ENCODE measurements at regions not wholly inside any gene's neighbourhood (a gene's known extent, or its start where the extent isn't known, plus 50 kb on each side); places are given as distances from the start of the nearest gene placed in this dataset.
A peak's percentile ranks its signal among the peaks of the same experiment; 100 is the strongest.

DNA sequence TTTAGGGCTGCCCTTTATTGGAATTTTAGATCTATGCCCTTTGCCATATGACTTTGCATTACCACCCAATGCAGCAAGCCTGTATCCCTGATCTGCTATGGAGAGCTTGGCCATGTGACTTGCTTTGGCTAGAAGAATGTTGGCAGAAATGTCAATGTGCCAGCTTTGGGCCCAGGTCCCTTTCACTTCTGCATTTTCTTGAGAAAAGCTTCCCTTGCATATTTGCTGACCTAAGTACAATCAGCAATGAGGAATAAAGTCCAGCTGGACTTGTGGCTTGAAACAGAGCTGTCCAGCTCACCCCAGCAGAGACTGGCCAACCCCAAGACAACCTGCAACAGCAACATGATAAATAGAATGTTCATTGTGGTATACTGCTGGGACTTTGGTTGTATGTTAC is 135.9 kb downstream of the PAH start:
- intact Hi-C loops (cut with DNase I): no loop called here
- DNase-seq (ENCODE audit: low spot score): no peak

DNA sequence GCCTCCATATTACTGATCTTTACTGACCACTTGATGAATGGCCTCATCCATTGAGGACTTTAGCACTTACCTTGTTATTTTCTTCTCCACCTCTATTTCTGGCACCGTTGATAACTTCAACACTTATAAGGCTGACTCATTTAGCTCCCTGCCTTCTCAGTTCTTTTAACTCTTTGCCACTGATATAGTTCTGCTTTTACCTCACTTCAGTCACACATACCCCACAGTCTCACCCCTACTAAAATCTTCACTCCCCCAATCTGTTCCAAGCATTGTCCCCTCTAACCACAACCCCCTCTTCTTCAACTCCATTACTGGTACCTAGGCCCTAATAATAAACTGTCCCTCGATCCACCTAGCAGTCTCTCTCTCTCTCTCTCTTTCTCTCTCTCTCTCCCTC is 141.0 kb downstream of the PAH start:
- intact Hi-C loops (cut with DNase I): no loop called here
- DNase-seq (ENCODE audit: low spot score): no peak

DNA sequence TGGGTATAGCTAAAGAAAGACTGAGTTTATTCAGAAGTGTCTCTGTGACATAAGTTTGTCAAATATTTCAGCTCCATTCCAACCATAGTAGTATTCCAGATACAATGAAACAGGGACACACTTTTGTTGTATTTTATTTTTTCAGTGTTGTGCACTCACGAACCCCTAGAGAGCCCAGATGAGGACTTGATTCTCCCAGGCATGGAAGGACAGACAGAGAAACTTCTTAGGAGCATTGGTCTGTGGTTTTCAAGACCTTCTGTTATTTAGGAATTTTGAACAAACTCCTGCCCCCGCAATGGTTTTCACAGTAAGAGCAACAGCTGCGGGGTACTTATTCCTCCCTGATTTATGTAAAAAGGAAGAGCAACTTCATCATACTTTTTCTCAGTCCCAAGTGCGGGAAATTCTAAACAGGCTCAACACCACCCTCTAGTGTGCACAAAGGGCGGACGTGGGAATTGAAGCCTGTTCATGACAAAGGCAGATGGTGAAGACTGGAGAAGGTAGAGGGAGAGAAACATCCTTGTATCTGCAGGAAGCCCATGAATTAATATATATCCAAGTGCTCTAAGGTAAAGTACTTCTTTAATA is 147.6 kb downstream of the PAH start:
- intact Hi-C loops (cut with DNase I): loop anchor here (10.0 kb wide), 1 partner anchor 285 kb away; the partner anchor contains the start of gene IGF1
- DNase-seq (ENCODE audit: low spot score): no peak

DNA sequence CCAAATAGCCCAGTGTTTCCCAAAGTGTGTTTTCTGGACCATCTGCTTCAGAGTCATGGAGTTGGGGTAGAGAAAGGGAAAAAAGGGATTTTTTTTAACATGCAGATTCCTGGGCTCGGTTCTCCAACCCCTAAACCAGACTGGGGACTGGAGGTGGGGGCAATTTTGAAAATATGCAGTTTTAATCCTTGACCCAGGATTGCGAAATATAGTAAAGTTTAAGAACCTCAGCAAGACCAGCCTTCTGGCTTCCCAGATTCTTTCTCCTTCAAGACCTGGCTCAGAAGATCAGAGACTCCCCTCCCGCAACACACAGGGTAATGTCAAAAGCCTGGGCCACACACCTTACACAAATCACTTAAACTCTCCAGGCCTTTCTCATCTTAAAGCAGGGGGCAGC is 150.1 kb downstream of the PAH start:
- intact Hi-C loops (cut with DNase I): loop anchor here (10.0 kb wide), 1 partner anchor 282 kb away; the partner anchor contains the start of gene IGF1
- DNase-seq (ENCODE audit: low spot score): no peak

DNA sequence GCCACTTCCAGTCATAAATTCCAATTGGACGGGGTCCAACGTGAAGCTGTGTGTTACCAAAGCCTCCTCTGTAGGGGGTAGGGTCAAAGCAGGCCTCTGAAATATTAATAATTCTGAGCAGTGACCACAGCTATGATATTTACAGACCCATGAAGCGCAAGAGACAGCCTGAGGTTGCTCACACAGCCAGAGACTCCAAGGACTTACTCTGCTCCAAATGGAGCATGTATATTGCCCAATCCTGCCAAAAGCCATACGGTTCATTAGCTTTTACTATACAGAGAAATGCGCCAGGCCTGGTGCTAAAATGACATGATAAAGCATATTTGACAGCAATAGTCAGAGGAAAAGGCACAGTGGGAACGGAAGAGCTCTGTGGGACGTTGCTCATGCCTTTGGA is 151.3 kb downstream of the PAH start:
- intact Hi-C loops (cut with DNase I): loop anchor here (10.0 kb wide), 1 partner anchor 281 kb away; the partner anchor contains the start of gene IGF1
- no peak for DNase-seq (ENCODE audit: low spot score)

DNA sequence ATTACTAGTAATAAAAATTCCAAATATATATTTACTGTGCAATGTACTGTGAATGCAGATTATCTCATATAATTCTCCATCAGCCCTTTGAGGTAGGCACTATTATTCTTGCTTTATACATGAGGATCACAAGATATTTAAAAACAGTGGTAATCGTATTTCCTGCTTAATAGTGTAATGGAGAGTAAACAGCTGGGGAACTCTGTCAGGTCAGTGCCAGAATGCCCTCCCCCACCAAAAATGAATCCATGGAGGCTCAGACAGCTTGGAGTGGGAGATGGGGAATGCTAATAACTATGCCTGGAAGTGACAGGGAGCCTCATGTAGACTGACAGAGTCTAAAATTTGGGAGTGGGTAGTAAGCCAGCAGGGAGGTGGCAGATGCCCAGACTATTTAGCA is 153.6 kb downstream of the PAH start:
- DNase-seq (ENCODE audit: low spot score): no peak
- intact Hi-C loops (cut with DNase I): loop anchor here (10.0 kb wide), 1 partner anchor 279 kb away; the partner anchor contains the start of gene IGF1

DNA sequence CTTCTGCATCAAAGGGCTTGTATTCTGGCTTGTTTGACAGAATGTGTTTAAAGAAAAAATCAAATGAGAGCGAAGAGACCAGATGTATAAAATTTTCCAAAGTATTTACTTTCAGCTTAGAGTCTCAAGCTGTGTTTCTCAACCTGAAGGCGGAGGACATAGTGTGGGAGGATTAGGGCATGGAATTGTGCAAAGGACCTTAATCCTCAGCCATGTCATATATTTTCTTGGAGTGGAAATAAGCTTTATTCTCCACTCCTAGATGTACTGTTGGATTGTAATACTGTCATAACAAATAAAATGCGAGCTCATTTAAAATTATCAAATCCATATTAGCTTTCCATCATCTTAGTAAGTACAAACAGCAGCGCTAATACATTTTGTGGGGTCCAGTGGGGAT is 154.0 kb downstream of the PAH start:
- no peak for DNase-seq (ENCODE audit: low spot score)
- intact Hi-C loops (cut with DNase I): loop anchor here (10.0 kb wide), 1 partner anchor 278 kb away; the partner anchor contains the start of gene IGF1

DNA sequence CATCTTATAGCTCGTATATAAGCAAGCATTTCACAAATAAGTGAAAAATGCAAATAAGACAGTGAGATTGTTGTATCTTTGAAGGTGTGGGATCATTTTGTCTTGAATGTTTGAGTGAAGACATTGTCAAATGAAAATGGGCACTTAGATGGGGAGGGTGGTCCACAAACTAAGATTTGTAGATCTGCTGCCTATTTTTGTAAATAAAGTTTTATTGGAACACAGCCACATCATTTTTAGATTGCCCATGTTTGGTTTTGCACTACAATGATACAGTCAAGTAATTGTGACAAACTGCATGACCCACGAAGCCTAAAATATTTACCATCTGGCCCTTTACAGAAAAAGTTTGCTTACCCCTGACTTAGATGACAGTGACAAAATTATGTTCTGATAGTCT is 156.7 kb downstream of the PAH start:
- no peak for DNase-seq (ENCODE audit: low spot score)
- intact Hi-C loops (cut with DNase I): loop anchor here (10.0 kb wide), 1 partner anchor 276 kb away; the partner anchor contains the start of gene IGF1

DNA sequence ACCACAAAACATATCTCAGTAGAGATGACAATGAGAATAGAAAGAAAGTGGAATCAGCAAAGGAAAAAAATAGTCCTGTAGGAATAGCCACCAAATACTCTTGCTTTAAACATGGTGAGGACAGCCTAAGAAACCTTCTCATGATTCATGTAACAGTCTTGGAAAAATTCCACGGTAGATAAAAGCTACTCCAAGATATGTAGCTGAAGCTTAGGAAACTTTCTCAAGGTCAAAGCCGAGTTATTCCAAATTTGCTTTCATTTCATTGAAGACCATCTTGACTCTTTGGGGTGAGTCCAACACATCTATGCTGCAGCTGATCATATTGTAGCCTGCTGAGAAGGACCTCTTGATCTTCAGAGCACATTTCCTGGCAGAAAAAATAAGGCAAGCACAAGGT is 157.6 kb downstream of the PAH start:
- intact Hi-C loops (cut with DNase I): no loop called here
- no peak for DNase-seq (ENCODE audit: low spot score)

DNA sequence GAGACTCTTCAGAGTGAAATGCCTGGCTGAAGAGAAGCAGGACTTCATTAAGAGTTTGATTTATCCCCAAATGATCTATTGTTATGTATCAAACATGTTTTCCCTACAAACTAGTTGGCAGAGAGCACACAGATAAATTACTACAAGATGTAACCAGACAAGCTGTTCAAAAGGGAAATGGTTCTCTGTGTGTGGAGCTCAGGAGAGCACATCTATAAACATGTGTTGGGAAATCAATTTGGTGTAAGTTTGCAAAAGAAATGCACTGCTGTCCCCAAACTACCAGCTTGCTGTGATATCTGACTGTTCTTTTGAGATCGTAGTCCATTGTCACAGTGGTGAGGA is 159.2 kb downstream of the PAH start:
- intact Hi-C loops (cut with DNase I): loop anchor here (2.0 kb wide), 1 partner anchor 821 kb away; no protein-coding TSS in a partner anchor
- DNase-seq (ENCODE audit: low spot score): no peak

DNA sequence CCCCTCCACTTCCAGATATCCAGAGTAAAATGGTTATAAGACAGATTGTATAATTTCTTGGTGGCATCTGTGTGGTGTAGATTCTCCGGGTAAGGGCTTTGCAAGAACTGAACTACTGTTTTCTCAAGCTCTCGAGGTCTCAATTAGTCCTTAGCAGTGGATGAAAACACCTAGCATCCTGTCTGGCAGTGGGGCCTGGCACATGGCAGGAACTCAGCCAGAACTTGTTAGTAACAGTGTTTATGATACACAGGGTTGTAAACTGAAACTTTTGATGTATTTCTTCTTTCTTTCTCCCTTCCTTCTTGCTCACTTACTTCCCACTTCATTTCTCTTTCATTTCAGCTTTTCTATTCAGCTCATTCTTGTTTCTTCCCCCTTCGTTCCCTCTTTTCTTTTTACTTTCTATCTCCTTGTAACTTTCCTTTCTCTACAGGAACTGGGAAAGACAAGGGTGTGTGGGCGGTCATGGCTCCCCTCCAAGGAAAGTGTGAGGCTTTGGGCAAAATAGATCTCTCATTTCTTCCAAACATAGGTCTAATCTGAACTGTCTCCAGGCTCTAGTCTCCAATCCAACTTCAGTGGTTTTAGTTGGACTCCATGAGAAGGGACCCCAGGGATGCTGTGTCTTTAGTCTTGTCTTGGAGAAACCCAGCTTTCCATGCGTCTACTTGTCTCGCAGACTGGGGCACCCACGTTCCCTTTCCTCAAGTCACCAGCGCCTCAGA is 159.7 kb downstream of the PAH start:
- peak; percentile 79 for DNase-seq (ENCODE audit: low spot score)
- intact Hi-C loops (cut with DNase I): loop anchor here (2.0 kb wide), 1 partner anchor 821 kb away; no protein-coding TSS in a partner anchor

DNA sequence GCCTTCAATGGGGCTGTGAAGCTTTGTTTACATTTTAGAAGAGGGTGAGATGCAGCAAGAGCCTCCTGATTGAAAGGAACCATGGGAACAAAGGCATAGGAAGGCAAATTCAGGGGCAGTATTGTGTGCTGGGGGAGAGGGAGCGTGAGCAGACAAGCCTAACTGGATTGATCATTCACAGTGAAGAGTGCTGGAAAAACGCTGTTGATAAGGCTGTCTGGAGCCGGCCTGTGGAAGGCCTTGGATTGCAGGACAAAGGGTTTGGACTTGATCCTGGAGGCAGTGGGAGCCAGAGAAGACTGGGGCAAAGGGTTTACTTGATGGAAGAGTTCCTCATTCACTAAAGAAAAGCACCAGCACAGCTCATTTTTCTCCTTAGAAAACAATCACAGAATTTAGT is 160.5 kb downstream of the PAH start:
- intact Hi-C loops (cut with DNase I): loop anchor here (2.0 kb wide), 1 partner anchor 820 kb away; no protein-coding TSS in a partner anchor
- no peak for DNase-seq (ENCODE audit: low spot score)

DNA sequence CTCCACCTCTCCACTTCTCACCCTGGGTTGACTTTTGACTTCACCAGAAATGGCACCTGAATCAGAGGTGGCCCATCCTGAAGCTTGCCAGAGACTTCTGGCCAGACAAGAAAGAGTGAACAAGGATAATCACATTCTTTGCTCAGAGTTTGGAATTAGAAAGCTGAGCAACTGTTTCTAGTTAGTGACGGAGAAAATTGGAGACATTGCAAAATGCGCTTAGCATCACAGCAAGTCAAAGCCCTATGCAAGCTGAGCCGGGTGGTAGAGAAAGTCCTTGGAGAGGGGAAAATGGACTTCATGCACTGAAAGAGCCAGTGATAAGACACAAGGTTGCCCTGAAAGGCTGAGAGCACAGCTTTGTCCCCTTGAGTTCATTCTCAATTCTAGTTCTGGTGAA is 161.8 kb downstream of the PAH start:
- no peak for DNase-seq (ENCODE audit: low spot score)
- intact Hi-C loops (cut with DNase I): no loop called here

DNA sequence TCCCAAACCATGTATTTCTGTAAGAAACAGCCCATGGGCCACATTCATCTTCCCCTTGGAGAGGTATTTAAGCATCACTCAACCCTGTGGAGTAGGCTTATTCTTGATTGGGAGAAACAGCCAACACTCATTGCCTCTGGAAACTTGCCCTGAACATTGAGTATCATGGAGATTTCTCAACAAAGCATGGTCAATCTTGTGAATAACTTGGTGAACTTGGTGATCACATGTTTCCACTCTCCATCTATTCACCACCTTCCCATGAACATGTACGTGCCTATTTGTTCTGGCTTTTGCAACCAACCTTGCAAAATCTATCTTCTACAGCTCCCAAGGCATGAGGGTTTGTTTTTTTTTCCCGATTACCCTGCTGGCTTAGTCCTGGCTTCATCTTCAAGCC is 163.2 kb downstream of the PAH start:
- DNase-seq (ENCODE audit: low spot score): no peak
- intact Hi-C loops (cut with DNase I): no loop called here

DNA sequence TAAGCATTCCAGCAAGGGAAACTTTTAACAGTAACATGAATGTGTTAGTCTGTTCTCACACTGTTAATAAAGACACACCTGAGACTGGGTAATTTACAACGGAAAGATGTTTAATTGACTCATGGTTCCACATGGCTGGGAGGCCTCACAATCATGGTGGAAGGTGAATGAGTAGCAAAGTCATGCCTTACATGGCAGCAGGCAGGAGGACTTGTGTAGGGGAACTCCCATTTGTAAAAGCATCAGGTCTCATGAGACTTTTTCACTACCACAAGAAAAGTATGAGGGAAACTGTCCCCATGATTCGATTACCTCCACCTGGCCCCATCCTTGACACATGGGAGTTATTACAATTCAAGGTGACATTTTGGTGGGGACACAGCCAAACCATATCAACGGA is 168.3 kb downstream of the PAH start:
- intact Hi-C loops (cut with DNase I): no loop called here
- DNase-seq (ENCODE audit: low spot score): no peak

DNA sequence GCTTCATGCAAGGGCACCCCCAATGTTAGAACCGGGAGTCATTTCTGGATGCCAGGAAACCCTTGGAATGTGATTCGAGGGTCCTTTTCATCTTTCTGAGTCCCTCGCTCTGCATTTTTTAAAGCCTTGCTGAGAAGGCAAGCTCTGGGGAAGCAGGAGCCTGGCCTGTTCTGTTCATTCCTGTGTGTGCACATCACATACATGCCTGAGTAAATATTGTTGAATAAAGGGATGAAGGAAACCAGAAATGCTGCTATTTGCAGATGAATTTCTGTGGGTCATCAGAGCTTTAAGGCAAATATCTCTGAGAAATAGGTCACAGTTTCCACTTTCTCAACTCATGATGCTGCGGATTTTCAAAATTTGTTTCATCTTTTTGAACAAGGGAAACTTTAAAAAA is 170.1 kb downstream of the PAH start:
- intact Hi-C loops (cut with DNase I): no loop called here
- no peak for DNase-seq (ENCODE audit: low spot score)

DNA sequence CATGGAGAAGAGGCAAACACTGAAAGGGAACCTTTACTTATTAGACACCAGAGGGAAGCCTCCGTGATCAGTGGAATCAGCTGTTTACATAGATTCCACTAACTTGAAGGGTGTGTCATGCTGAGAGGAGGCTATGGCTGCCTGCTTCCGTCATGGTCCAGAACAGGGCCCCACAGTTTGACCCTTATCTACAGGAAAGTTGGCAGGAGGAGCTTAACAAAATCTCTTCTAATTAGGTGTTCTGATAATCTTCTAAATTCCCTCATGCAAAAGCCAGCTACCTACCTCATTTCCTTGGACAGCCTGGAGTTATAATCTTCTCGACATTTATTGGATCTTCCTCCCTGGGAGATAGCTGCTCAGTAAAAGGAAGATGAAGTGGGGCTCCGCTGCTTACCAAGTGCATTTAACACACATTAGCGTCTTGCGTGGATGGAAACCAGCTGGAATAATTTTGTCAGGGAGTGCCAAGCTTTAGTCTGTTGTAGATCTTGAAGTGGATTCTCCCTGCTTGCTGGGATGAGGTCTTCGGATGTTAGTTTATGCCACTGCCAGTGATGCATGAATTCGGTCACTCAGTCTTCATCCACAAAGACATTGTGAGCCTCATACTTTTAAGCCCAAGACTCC is 171.0 kb downstream of the PAH start:
- DNase-seq (ENCODE audit: low spot score): no peak
- intact Hi-C loops (cut with DNase I): no loop called here

DNA sequence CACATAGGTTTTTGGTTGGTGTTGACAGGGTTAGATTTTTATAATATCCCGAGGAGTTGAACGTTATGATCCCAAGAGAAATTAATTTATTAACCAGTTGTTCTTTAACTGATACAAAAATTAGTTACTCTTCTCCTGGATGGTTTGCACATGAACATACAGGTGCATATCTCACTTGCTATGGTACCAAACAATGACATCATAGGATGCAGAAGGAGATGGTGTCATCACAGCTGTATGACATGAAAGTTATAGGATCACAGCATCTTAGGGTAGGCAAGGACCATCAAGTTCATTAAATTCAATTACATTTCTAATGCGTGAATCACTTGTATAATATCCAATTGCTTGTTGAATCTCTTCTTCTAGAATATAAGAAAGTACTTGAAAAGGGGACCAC is 175.8 kb downstream of the PAH start:
- no peak for DNase-seq (ENCODE audit: low spot score)
- intact Hi-C loops (cut with DNase I): no loop called here

DNA sequence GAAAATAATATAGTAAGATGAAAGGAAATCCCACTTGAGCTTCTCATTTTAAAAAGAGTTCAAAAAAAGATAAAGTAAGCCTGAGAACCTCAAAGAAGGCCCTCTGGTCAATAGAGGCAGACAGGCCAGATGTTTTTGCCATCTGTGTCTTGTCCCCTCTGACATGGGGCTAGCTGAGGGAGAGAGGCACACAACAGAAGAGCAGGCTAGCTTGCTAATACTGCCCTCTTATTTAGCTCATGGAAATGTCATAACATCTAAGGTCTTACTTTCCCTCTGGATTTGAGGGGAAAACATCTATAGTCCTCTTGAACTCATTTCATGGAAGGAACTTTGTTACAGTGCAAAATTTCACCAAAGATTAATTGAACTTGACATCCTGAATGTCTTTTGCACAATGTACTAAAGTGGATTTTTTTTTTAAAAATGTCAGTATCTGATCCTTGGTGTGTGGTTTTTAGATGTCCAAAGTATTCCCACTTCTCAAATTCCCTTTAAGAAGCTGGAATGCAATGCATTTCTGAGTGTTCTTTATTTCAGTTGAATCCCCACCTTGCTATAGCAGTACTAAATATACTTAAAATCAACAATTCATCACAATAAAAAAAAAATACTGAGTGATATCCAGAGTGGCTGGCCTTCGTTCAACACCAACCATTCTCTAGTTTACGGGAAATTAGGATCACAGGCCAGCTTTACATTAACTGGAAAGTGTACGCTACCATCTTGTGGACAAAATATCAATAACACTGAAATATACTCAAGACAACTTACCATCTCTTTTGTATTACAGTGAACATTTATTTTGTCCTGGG is 176.7 kb downstream of the PAH start:
- intact Hi-C loops (cut with DNase I): no loop called here
- DNase-seq (ENCODE audit: low spot score): no peak

DNA sequence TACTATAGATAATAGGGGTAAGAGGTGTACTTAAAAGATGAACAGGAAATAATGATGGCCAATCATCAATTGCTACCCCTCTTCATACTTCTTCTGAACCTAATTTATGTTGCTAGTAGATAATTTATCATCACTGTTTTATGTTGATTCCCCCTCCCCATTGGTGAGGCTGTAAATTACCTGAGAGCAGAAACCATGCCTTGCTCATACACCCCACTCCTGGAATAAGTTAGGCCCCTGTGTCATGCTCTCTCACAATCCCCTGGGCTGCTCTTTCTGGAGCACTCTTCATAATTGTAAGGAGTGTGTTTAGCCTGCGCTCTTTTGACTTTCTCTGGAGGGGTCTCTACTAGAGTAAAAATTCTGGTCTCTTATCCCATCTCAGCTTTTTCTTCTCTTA is 180.7 kb downstream of the PAH start:
- DNase-seq (ENCODE audit: low spot score): no peak
- intact Hi-C loops (cut with DNase I): no loop called here
